GM23338 (cell line): ENCODE measurements at regions not wholly inside any gene's neighbourhood (a gene's known extent, or its start where the extent isn't known, plus 50 kb on each side); places are given as distances from the start of the nearest gene placed in this dataset.

ENCODE experiments used
- ATAC-seq: fragments of 200-7000 bp; cut with Tn5 transposase; 3 replicates; pipeline ENCODE4 v1.9.1; 2020
- DNase-seq: peaks from one replicate; pipeline ENCODE4 v3.0.0-alpha.2; 2015; ENCODE audit warnings: low spot score
- H2AFZ ChIP-seq: fragments of 200-600 bp; sonication (generic); 2 replicates; pipeline ENCODE4 v1.8.0; 2016; ENCODE audit warnings: antibody characterized with exemption, mild to moderate bottlenecking, moderate library complexity
- H3F3A ChIP-seq: fragments of 200-600 bp; sonication (generic); replicated peaks from 2 replicates; pipeline ENCODE4 v1.8.0; 2017; ENCODE audit warnings: antibody characterized with exemption, mixed run types, low read depth
- H3K27ac ChIP-seq: fragments of 200-600 bp; sonication (generic); 2 replicates; pipeline ENCODE4 v1.6.1; 2016; ENCODE audit warnings: low read depth
- H3K27me3 ChIP-seq: fragments of 200-600 bp; sonication (generic); 2 replicates; pipeline ENCODE4 v1.8.0; 2016; ENCODE audit warnings: mild to moderate bottlenecking, mixed run types, moderate library complexity; ENCODE audit not compliant: insufficient read depth
- H3K36me3 ChIP-seq: fragments of 200-600 bp; sonication (generic); 2 replicates; pipeline ENCODE4 v1.8.0; 2016; ENCODE audit warnings: mild to moderate bottlenecking; ENCODE audit not compliant: insufficient read depth
- H3K4me1 ChIP-seq: fragments of 200-600 bp; sonication (generic); 2 replicates; pipeline ENCODE4 v1.8.0; 2016; ENCODE audit warnings: mild to moderate bottlenecking, moderate library complexity; ENCODE audit not compliant: insufficient read depth
- H3K4me2 ChIP-seq: fragments of 200-600 bp; sonication (generic); 2 replicates; pipeline ENCODE4 v1.7.1; 2017; ENCODE audit warnings: mixed run types
- H3K4me3 ChIP-seq: fragments of 200-600 bp; sonication (generic); 2 replicates; pipeline ENCODE4 v1.6.1; 2016; ENCODE audit warnings: mixed run types
- H3K79me2 ChIP-seq: fragments of 200-600 bp; sonication (generic); replicated peaks from 2 replicates; pipeline ENCODE4 v1.8.0; 2017; ENCODE audit warnings: mild to moderate bottlenecking; ENCODE audit not compliant: insufficient read depth
- H3K9me2 ChIP-seq: fragments of 200-600 bp; sonication (generic); 2 replicates; pipeline ENCODE4 v1.8.0; 2017; ENCODE audit not compliant: insufficient read depth
- H4K20me1 ChIP-seq: fragments of 200-600 bp; sonication (generic); replicated peaks from 2 replicates; pipeline ENCODE4 v1.8.0; 2017; ENCODE audit warnings: mild to moderate bottlenecking; ENCODE audit not compliant: insufficient read depth
- H3K27ac Mint-ChIP-seq: 2 replicates; pipeline ENCODE4 v1.8.0; 2020; ENCODE audit warnings: inconsistent platforms, mild to moderate bottlenecking, moderate library complexity, mixed read lengths
- H3K27me3 Mint-ChIP-seq: 3 replicates; pipeline ENCODE4 v1.8.0; 2022; ENCODE audit warnings: low read depth, mild to moderate bottlenecking, moderate library complexity, mixed read lengths, inconsistent platforms; ENCODE audit not compliant: insufficient read depth, poor library complexity
- H3K36me3 Mint-ChIP-seq: 3 replicates; pipeline ENCODE4 v1.8.0; 2021; ENCODE audit warnings: low read depth, mild to moderate bottlenecking, inconsistent platforms, moderate library complexity, mixed read lengths
- H3K4me1 Mint-ChIP-seq: 3 replicates; pipeline ENCODE4 v1.8.0; 2020; ENCODE audit warnings: mild to moderate bottlenecking, inconsistent platforms, mixed read lengths
- H3K4me3 Mint-ChIP-seq: 3 replicates; pipeline ENCODE4 v1.8.0; 2021; ENCODE audit warnings: moderate library complexity, mild to moderate bottlenecking, inconsistent platforms, mixed read lengths
- H3K9me3 Mint-ChIP-seq: 3 replicates; pipeline ENCODE4 v1.8.0; 2020; ENCODE audit warnings: moderate library complexity, mild to moderate bottlenecking, inconsistent platforms, mixed read lengths
- CREB1 ChIP-seq: fragments of 250-450 bp; sonication (Bioruptor Pico); IDR thresholded peaks from 2 replicates; pipeline ENCODE4 v1.5.0; 2020; ENCODE audit warnings: low read depth, mild to moderate bottlenecking, moderate library complexity
- EZH2 ChIP-seq: fragments of 200-600 bp; sonication (generic); IDR thresholded peaks from one replicate; pipeline ENCODE4 v1.8.0; 2017; ENCODE audit warnings: antibody characterized with exemption, mild to moderate bottlenecking, low read depth; ENCODE audit not compliant: unreplicated experiment
- NANOG ChIP-seq: IDR thresholded peaks from 2 replicates; pipeline ENCODE4 v1.6.1; 2016; ENCODE audit warnings: antibody characterized with exemption, borderline replicate concordance
- ZNF114 ChIP-seq: fragments of 250-450 bp; sonication (Bioruptor Pico); IDR thresholded peaks from 2 replicates; pipeline ENCODE4 v1.5.0; 2020; ENCODE audit warnings: mild to moderate bottlenecking, moderate library complexity
- ZNF331 ChIP-seq: fragments of 250-450 bp; sonication (Bioruptor Pico); IDR thresholded peaks from 2 replicates; pipeline ENCODE4 v1.5.0; 2020; ENCODE audit warnings: low read depth, mild to moderate bottlenecking, moderate library complexity
- ZNF462 ChIP-seq: fragments of 250-450 bp; sonication (Bioruptor Pico); IDR thresholded peaks from 2 replicates; pipeline ENCODE4 v1.5.0; 2020; ENCODE audit warnings: mild to moderate bottlenecking, moderate library complexity
- TF ChIP-seq, protein P1 (sequence below), 2 experiments: fragments of 200-600 bp in 1 of 2; sonication (generic) in 1 of 2; conservative IDR thresholded peaks; 2 replicates each; pipeline versions ENCODE4 v1.5.1 to v1.6.1; 2016 to 2017; ENCODE audit warnings: antibody characterized with exemption in 2 of 2, low read depth in 2 of 2, mild to moderate bottlenecking in 2 of 2, moderate library complexity in 1 of 2

DNA sequence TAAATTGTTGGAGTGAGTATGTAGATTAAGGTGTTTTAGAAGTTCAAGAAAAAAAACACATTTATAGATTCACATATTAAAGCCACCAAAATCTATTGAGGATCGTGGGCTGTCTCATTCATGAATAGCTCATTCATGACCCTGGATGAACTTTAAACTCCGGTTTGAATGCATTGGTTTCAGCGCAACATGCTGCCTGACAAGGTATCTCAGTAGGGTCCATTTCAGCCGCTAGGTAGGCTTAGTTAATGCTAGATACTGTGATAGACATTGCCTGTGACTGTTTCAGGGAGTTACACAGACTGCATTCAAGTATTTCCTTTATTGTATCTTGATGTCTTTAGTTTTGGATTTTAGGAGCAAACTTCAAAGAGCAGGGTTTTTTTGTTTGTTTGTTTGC, 140.5 kb upstream of the POGK start (continued):
- TF ChIP-seq ZNF462 (CRISPR knock-in tag) (no peak), ZNF114 (no peak), NANOG (no peak)
- TF ChIP-seq, protein P1, sequence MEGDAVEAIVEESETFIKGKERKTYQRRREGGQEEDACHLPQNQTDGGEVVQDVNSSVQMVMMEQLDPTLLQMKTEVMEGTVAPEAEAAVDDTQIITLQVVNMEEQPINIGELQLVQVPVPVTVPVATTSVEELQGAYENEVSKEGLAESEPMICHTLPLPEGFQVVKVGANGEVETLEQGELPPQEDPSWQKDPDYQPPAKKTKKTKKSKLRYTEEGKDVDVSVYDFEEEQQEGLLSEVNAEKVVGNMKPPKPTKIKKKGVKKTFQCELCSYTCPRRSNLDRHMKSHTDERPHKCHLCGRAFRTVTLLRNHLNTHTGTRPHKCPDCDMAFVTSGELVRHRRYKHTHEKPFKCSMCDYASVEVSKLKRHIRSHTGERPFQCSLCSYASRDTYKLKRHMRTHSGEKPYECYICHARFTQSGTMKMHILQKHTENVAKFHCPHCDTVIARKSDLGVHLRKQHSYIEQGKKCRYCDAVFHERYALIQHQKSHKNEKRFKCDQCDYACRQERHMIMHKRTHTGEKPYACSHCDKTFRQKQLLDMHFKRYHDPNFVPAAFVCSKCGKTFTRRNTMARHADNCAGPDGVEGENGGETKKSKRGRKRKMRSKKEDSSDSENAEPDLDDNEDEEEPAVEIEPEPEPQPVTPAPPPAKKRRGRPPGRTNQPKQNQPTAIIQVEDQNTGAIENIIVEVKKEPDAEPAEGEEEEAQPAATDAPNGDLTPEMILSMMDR (conservative IDR thresholded peaks at IDR 0.05; ENCODE audit: low read depth in 2 of 2), result no peak

GRCh38 chr1:166699613-166700012, 139.7 kb upstream of the POGK start:
- no peaks in the 10 kb centered on the region for H3K36me3 Mint-ChIP-seq
- Histone ChIP-seq H3K9me2 (no peaks in the 10 kb centered on the region), H2AFZ (no peak overlapping the region), H3K4me3 (no peak overlapping the region), H4K20me1 (no peaks in the 10 kb centered on the region), H3F3A (no peaks in the 10 kb centered on the region), H3K27ac (no peak overlapping the region), H3K36me3 (no peaks in the 10 kb centered on the region), H3K4me1 (no peaks in the 10 kb centered on the region), H3K4me2 (no peak overlapping the region), H3K79me2 (no peaks in the 10 kb centered on the region), H3K27me3 (no peaks in the 10 kb centered on the region)
- H3K9me3 Mint-ChIP-seq, result no peaks in the 10 kb centered on the region
- no peak for ATAC-seq
- no peaks in the 10 kb centered on the region; the same call in 2 of the 3 replicates for H3K4me1 Mint-ChIP-seq
- no peaks in the 10 kb centered on the region for H3K27me3 Mint-ChIP-seq
- no peak overlapping the region for H3K27ac Mint-ChIP-seq
- no peak for DNase-seq
- H3K4me3 Mint-ChIP-seq, result no peak overlapping the region
- TF ChIP-seq EZH2 (no peak), ZNF462 (CRISPR knock-in tag) (no peak), NANOG (no peak), ZNF331 (CRISPR knock-in tag) (no peak), CREB1 (CRISPR knock-in tag) (no peak)
